GM12878 (cell line): ENCODE measurements at regions not wholly inside any gene's neighbourhood (a gene's known extent, or its start where the extent isn't known, plus 50 kb on each side); places are given as distances from the start of the nearest gene placed in this dataset.

ENCODE experiments used
- ATAC-seq: fragments of 200-7000 bp; cut with Tn5 transposase; 3 replicates; pipeline ENCODE4 v1.9.1; 2020; ENCODE audit warnings: mild to moderate bottlenecking, moderate library complexity
- BruUV-seq: library from RNA; stranded (reverse); fragments of 400-500 nt; replicated peaks from 2 replicates; lab custom pipeline; 2021; lab: Mats Ljungman, UMichigan
- CTCF ChIA-PET: fragments of 300-600 bp; sonication (Branson Sonifier 250); formaldehyde crosslinking; extraction: SDS; loops from one replicate; lab custom pipeline; 2021; ENCODE audit warnings: inconsistent platforms; lab: Yijun Ruan, JAX
- POLR2A ChIA-PET: fragments of 350-600 bp; formaldehyde crosslinking; extraction: SDS; loops from one replicate; lab custom pipeline; 2021; ENCODE audit warnings: inconsistent platforms; lab: Charles Lee
- RAD21 ChIA-PET: fragments of 300-600 bp; sonication (Branson Sonifier 250); formaldehyde crosslinking; loops from one replicate; lab custom pipeline; 2023; ENCODE audit warnings: antibody characterized with exemption; ENCODE audit not compliant: unreplicated experiment; lab: Charles Lee
- SMC1A ChIA-PET: fragments of 300-600 bp; sonication (Branson Sonifier 250); formaldehyde crosslinking; loops from one replicate; lab custom pipeline; 2023; ENCODE audit not compliant: unreplicated experiment, uncharacterized antibody; lab: Charles Lee
- DNase-seq: peaks from one replicate; pipeline ENCODE4 v3.0.0-alpha.2; 2011; ENCODE audit warnings: low read depth, low spot score
- FAIRE-seq: peaks from 3 replicates; lab custom pipeline; 2011; peaks lifted over from hg19 to GRCh38; lab: Jason Lieb, UNC
- H2AFZ ChIP-seq: 2 replicates; pipeline ENCODE4 v1.6.0; 2011; ENCODE audit warnings: low read depth, low read length, control low read depth; ENCODE audit not compliant: control insufficient read depth
- H3K27ac ChIP-seq: 2 replicates; pipeline ENCODE4 v1.5.1; 2011; ENCODE audit warnings: control low read depth; ENCODE audit not compliant: control insufficient read depth, insufficient read depth
- H3K27me3 ChIP-seq, 2 experiments: replicated peaks in 1 of 2; 2 replicates each; pipeline versions ENCODE4 v1.6.0 to v1.6.1; 2011; ENCODE audit warnings: low read length in 1 of 2; ENCODE audit not compliant: control insufficient read depth in 2 of 2, insufficient read depth in 2 of 2
- H3K36me3 ChIP-seq, 2 experiments: 2 replicates each; pipeline ENCODE4 v1.5.1; 2011; ENCODE audit warnings: low read length in 1 of 2; ENCODE audit not compliant: control insufficient read depth in 2 of 2, insufficient read depth in 2 of 2
- H3K4me1 ChIP-seq: 2 replicates; pipeline ENCODE4 v1.6.1; 2011; ENCODE audit warnings: mild to moderate bottlenecking, low read length, moderate library complexity, mixed read lengths; ENCODE audit not compliant: control insufficient read depth, insufficient read depth
- H3K4me2 ChIP-seq: 2 replicates; pipeline ENCODE4 v1.6.0; 2011; ENCODE audit warnings: control low read depth; ENCODE audit not compliant: control insufficient read depth, insufficient read depth
- H3K4me3 ChIP-seq: fragments of 200-600 bp; sonication (generic); 2 replicates; pipeline ENCODE4 v1.5.1; 2016
- H3K79me2 ChIP-seq: 2 replicates; pipeline ENCODE4 v1.6.0; 2011; ENCODE audit warnings: low read length; ENCODE audit not compliant: control insufficient read depth, insufficient read depth
- H3K9ac ChIP-seq: 2 replicates; pipeline ENCODE4 v1.8.0; 2011; ENCODE audit warnings: low read length, control low read depth, mixed read lengths; ENCODE audit not compliant: control insufficient read depth, insufficient read depth
- H3K9me3 ChIP-seq: replicated peaks from 3 replicates; pipeline ENCODE4 v1.5.1; 2011; ENCODE audit warnings: mild to moderate bottlenecking, low read length; ENCODE audit not compliant: control insufficient read depth, insufficient read depth
- H4K20me1 ChIP-seq: 2 replicates; pipeline ENCODE4 v1.6.0; 2011; ENCODE audit not compliant: control insufficient read depth, insufficient read depth
- BACH1 ChIP-seq: fragments of 450-650 bp; IDR thresholded peaks from 2 replicates; pipeline ENCODE4 v1.6.1; 2017; ENCODE audit warnings: mild to moderate bottlenecking, borderline replicate concordance
- BHLHE40 ChIP-seq, 2 experiments: fragments of 450-650 bp in 1 of 2; IDR thresholded peaks; 2 replicates each; pipeline ENCODE4 v1.6.1; 2011 to 2017; ENCODE audit warnings: low read depth in 2 of 2, borderline replicate concordance in 1 of 2, improper control_type of control experiment in 1 of 2, low read length in 1 of 2, mild to moderate bottlenecking in 1 of 2
- ESRRA ChIP-seq: IDR thresholded peaks from 2 replicates; pipeline ENCODE4 v1.6.1; 2012; ENCODE audit warnings: mild to moderate bottlenecking, low read length, improper control_type of control experiment
- EZH2 ChIP-seq: IDR thresholded peaks from 2 replicates; pipeline ENCODE4 v1.6.1; 2012; ENCODE audit warnings: low read depth, mild to moderate bottlenecking, control low read depth, inconsistent platforms, low read length, borderline replicate concordance; ENCODE audit not compliant: control insufficient read depth
- KAT2A ChIP-seq: conservative IDR thresholded peaks from 2 replicates; pipeline ENCODE4 v1.6.1; 2011; ENCODE audit warnings: low read depth, low read length; ENCODE audit not compliant: control insufficient read depth
- PML ChIP-seq: IDR thresholded peaks from 2 replicates; pipeline ENCODE4 v1.6.1; 2012; ENCODE audit warnings: low read length, inconsistent platforms
- SIN3A ChIP-seq: IDR thresholded peaks from 2 replicates; pipeline ENCODE4 v1.6.1; 2012; ENCODE audit warnings: low read depth, low read length, improper control_type of control experiment
- SMAD5 ChIP-seq: IDR thresholded peaks from 2 replicates; pipeline ENCODE4 v1.6.1; 2016; ENCODE audit warnings: antibody characterized with exemption, low read depth
- SMARCA5 ChIP-seq: fragments of 450-650 bp; IDR thresholded peaks from 2 replicates; pipeline ENCODE4 v1.6.1; 2017; ENCODE audit warnings: mild to moderate bottlenecking
- ZNF207 ChIP-seq: fragments of 450-650 bp; IDR thresholded peaks from 2 replicates; pipeline ENCODE4 v1.6.1; 2014; ENCODE audit warnings: antibody characterized with exemption, mild to moderate bottlenecking, borderline replicate concordance
- WGBS: methylation state at CpG from one replicate; pipeline ENCODE4 v1.1.6; 2016; ENCODE audit warnings: low lambda C conversion rate; ENCODE audit not compliant: insufficient replicate concordance, insufficient coverage; ENCODE audit errors: missing lambda C conversion rate; 5-methylcytosine and 5-hydroxymethylcytosine counted together
- in situ Hi-C: fragments of 300-500 bp; cut with MboI; formaldehyde crosslinking; loops from 9 replicates; pipeline ENCODE4 v1.14.3; 2018; ENCODE audit warnings: mixed read lengths
- intact Hi-C: fragments of 100-400 bp; cut with micrococcal nuclease; formaldehyde crosslinking; loops from one replicate; pipeline ENCODE4 v1.14.2; 2022; ENCODE audit not compliant: unreplicated experiment
- TF ChIP-seq, protein P1 (sequence below): fragments of 450-650 bp; formaldehyde crosslinking; IDR thresholded peaks from 2 replicates; pipeline ENCODE4 v1.4.0; 2022; ENCODE audit warnings: mild to moderate bottlenecking, moderate library complexity

DNA sequence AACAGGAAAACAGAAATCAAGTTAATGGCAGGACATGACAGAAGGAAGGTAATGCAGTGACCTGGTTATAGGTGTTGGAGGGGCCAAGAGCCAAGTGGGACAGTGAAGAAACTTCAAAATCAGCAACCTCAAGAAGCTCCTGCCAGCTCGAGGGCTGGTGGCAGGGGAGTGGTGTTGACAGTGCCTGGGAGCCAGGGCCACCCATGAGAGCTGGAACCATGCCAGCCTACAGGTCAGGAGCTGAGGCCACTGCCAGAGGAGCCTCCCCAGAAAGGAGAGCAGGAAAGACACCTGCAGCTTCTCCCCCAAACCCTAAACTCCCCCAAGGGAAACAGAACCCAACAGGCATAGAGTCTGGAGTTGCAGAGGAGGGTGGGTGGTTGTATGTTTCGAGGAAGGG is 262.1 kb downstream of the LRFN2 start:
- POLR2A ChIA-PET = no interaction called here
- SMC1A ChIA-PET = interaction anchor here (0.6 kb wide), 1 partner anchor 344 kb away, joined by 3 read pairs; no protein-coding TSS in a partner anchor
- FAIRE-seq = no peak
- no peak overlapping the region for H2AFZ ChIP-seq
- no peak for DNase-seq
- ATAC-seq = no peak
- no peaks in the 10 kb centered on the region for H4K20me1 ChIP-seq
- no peaks in the 10 kb centered on the region; the same call in 2 of the 3 replicates for H3K9me3 ChIP-seq
- no TSS peak for BruUV-seq
- H3K36me3 ChIP-seq = no peaks in the 10 kb centered on the region
- no peak overlapping the region for H3K4me3 ChIP-seq
- H3K79me2 ChIP-seq = no peaks in the 10 kb centered on the region
- H3K27ac ChIP-seq = no peak overlapping the region
- no peaks in the 10 kb centered on the region; a peak in 1 of 4 replicates for H3K27me3 ChIP-seq
- H3K4me2 ChIP-seq = no peak overlapping the region
- TF ChIP-seq ZNF207 = no peak
- TF ChIP-seq, all 136 proteins: peak for 0
- Histone ChIP-seq H3K4me1 (no peaks in the 10 kb centered on the region), H3K9ac (no peak overlapping the region)
- CTCF ChIA-PET = interaction anchor here (1.2 to 1.8 kb wide), 3 partner anchors 16 to 434 kb away, joined by 3 to 6 read pairs (median 3); no protein-coding TSS in a partner anchor
- intact Hi-C loops (no loop called here), in situ Hi-C loops (no loop called here)
- RAD21 ChIA-PET = no interaction called here
- WGBS = 0% methylated on average over 2 of the region's 2 CpGs

DNA sequence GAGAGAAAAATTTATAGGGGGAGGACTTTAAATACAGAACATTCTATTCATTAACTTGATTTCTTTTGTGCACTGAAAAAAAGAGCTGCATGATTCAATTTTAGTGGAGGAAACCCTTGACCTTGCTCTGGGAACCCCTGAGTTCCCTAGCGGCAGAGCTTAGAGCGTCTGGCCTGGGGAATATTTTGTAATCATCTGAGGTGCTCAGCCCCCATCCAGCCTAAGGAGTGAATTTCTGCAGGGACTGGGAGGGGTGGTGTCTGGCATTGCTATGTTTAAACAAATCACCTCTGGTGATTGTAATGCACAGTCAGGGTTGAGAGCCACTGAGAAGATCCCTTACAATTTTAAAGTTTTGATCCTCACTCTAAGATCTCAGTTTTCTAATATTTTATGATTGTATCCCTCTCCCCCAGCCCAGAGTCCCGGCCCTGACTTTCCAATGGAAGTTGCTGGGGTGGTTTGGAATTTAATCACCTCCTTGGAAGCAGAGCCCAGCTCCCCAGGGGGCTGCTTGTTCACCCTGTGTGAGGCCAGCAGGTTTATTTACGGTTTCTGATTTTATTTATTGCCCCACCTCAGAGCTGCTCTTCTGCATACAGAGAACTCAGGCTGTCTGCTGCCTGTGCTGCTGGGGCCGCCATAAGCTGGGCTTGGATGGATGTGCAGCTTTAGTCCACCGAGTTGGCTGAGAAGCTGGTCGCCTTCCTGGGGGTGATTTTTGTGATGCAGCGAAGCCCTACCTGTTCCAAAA is 263.1 kb downstream of the LRFN2 start:
- H3K27ac ChIP-seq = no peak overlapping the region
- H4K20me1 ChIP-seq = no peaks in the 10 kb centered on the region
- ChIA-PET RAD21 (interaction anchor here (0.7 kb wide), 1 partner anchor 15 kb away, joined by 3 read pairs; no protein-coding TSS in a partner anchor), POLR2A (no interaction called here), CTCF (interaction anchor here (0.9 to 1.8 kb wide), 8 partner anchors 9 to 457 kb away, joined by 3 to 6 read pairs (median 3); no protein-coding TSS in a partner anchor), SMC1A (interaction anchor here (0.6 to 1.5 kb wide), 5 partner anchors 8 to 314 kb away, joined by 3 to 6 read pairs (median 4); no protein-coding TSS in a partner anchor)
- FAIRE-seq (no peak), ATAC-seq (no peak), DNase-seq (no peak)
- in situ Hi-C loops = no loop called here
- no peaks in the 10 kb centered on the region; the same call in 2 of the 3 replicates for H3K9me3 ChIP-seq
- H2AFZ ChIP-seq = no peak overlapping the region
- H3K27me3 ChIP-seq = no peaks in the 10 kb centered on the region; a peak in 1 of 4 replicates
- no peaks in the 10 kb centered on the region for H3K79me2 ChIP-seq
- no peaks in the 10 kb centered on the region for H3K4me1 ChIP-seq
- no peaks in the 10 kb centered on the region for H3K36me3 ChIP-seq
- H3K4me3 ChIP-seq = no peak overlapping the region
- BruUV-seq = no TSS peak
- intact Hi-C loops = no loop called here
- WGBS = 6% methylated on average over 8 of the region's 8 CpGs
- no peak overlapping the region for H3K9ac ChIP-seq
- H3K4me2 ChIP-seq = no peak overlapping the region
- TF ChIP-seq KAT2A (no peak), SIN3A (no peak), EZH2 (no peak), ESRRA (no peak), BACH1 (no peak), SMAD5 (no peak), SMARCA5 (no peak), BHLHE40 (IDR thresholded peaks at IDR 0.05; ENCODE audit: borderline replicate concordance in 1 of 2, low read depth in 2 of 2, low read length in 1 of 2) (no peak), PML (no peak)
- TF ChIP-seq, protein P1, sequence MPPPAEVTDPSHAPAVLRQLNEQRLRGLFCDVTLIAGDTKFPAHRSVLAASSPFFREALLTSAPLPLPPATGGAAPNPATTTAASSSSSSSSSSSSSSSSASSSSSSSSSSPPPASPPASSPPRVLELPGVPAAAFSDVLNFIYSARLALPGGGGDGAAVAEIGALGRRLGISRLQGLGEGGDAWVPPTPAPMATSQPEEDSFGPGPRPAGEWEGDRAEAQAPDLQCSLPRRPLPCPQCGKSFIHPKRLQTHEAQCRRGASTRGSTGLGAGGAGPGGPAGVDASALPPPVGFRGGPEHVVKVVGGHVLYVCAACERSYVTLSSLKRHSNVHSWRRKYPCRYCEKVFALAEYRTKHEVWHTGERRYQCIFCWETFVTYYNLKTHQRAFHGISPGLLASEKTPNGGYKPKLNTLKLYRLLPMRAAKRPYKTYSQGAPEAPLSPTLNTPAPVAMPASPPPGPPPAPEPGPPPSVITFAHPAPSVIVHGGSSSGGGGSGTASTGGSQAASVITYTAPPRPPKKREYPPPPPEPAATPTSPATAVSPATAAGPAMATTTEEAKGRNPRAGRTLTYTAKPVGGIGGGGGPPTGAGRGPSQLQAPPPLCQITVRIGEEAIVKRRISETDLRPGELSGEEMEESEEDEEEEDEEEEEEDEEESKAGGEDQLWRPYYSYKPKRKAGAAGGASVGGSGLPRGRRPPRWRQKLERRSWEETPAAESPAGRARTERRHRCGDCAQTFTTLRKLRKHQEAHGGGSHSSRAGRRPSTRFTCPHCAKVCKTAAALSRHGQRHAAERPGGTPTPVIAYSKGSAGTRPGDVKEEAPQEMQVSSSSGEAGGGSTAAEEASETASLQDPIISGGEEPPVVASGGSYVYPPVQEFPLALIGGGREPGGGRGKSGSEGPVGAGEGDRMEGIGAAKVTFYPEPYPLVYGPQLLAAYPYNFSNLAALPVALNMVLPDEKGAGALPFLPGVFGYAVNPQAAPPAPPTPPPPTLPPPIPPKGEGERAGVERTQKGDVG (CRISPR knock-in tag) = no peak
